ENCODE measurements at regions not wholly inside any gene's neighbourhood (a gene's known extent, or its start where the extent isn't known, plus 50 kb on each side); places are given as distances from the start of the nearest gene placed in this dataset.

DNA sequence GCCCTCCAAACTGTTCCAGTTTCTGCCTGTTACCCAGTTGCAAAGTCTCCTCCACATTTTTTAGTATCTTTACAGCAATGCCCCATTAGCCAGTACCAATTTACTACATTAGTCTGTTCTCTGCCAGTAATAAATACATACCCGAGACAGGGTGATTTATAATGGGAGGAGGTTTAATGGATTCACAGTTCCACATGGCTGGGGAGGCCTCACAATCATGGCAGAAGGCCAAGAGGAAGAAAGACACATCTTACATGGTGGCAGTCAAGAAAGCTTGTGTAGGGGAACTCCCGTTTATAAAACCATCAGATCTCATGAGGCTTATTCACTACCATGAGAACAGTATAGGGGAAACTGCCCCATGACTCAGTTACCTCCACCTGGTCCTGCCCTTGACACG is 600.7 kb upstream of the CDH6 start:
- Histone ChIP-seq H4K20me1 (ENCODE audit: control insufficient read depth, insufficient read depth, insufficient read length) (no peaks in the 10 kb centered on the region), H3K9ac (ENCODE audit: extremely low read depth, insufficient read length, low read length) (no peak overlapping the region), H3K23me2 (ENCODE audit: insufficient read length, low read depth, low read length, poor library complexity, severe bottlenecking) (no peaks in the 10 kb centered on the region), H2BK20ac (ENCODE audit: low read depth, low read length, poor library complexity, severe bottlenecking) (no peak overlapping the region), H2BK120ac (ENCODE audit: low read depth, low read length, poor library complexity, severe bottlenecking) (no peak overlapping the region), H3K23ac (ENCODE audit: insufficient read length, low read depth, low read length) (no peak overlapping the region), H3K4me1 (ENCODE audit: insufficient read depth, low read length) (peaks cover 3% of the 10 kb centered on the region; the same call in 1 of the 2 replicates), H3K27ac (ENCODE audit: insufficient read length, low read depth, low read length) (no peak overlapping the region), H2BK5ac (ENCODE audit: insufficient read length, low read length) (no peak overlapping the region), H3K18ac (ENCODE audit: insufficient read length, low read depth, low read length) (no peak overlapping the region), H2AFZ (ENCODE audit: low read length) (no peak overlapping the region), H2BK15ac (ENCODE audit: low read depth, low read length) (no peak overlapping the region), H2AK5ac (ENCODE audit: insufficient read length, low read length) (no peak overlapping the region), H3K9me3 (ENCODE audit: control insufficient read depth, low read depth, low read length) (no peaks in the 10 kb centered on the region), H3K79me2 (ENCODE audit: insufficient read depth, low read length) (no peaks in the 10 kb centered on the region), H4K8ac (replicated peaks; ENCODE audit: insufficient read length, low read depth, low read length) (no peak overlapping the region), H3K4me2 (ENCODE audit: insufficient read depth, insufficient read length, low read length) (no peak overlapping the region), H4K91ac (ENCODE audit: insufficient read length, low read depth, low read length) (no peak overlapping the region), H3T11ph (ENCODE audit: low read length) (no peak overlapping the region), H3K79me1 (ENCODE audit: insufficient read depth, low read depth, low read length, poor library complexity, severe bottlenecking) (no peaks in the 10 kb centered on the region), H3K27me3 (ENCODE audit: insufficient read depth, low read length) (no peaks in the 10 kb centered on the region), H4K5ac (ENCODE audit: insufficient read length, low read depth, low read length) (no peak overlapping the region), H3K14ac (ENCODE audit: insufficient read depth, low read length) (no peak overlapping the region), H2BK12ac (ENCODE audit: insufficient read length, low read depth, low read length) (no peak overlapping the region), H3K4ac (ENCODE audit: low read depth, low read length) (no peak overlapping the region), H3K56ac (ENCODE audit: insufficient read length, low read depth, low read length) (no peak overlapping the region)
- no peak for DNase-seq
- H3K27me3 Mint-ChIP-seq (ENCODE audit: low read depth), result no peaks in the 10 kb centered on the region
- TF ChIP-seq, protein P1, sequence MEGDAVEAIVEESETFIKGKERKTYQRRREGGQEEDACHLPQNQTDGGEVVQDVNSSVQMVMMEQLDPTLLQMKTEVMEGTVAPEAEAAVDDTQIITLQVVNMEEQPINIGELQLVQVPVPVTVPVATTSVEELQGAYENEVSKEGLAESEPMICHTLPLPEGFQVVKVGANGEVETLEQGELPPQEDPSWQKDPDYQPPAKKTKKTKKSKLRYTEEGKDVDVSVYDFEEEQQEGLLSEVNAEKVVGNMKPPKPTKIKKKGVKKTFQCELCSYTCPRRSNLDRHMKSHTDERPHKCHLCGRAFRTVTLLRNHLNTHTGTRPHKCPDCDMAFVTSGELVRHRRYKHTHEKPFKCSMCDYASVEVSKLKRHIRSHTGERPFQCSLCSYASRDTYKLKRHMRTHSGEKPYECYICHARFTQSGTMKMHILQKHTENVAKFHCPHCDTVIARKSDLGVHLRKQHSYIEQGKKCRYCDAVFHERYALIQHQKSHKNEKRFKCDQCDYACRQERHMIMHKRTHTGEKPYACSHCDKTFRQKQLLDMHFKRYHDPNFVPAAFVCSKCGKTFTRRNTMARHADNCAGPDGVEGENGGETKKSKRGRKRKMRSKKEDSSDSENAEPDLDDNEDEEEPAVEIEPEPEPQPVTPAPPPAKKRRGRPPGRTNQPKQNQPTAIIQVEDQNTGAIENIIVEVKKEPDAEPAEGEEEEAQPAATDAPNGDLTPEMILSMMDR (conservative IDR thresholded peaks at IDR 0.05), result no peak
- peaks cover 23 to 26% of the 10 kb centered on the region in 2 experiments for H3K4me1 Mint-ChIP-seq
- H3K9me3 Mint-ChIP-seq, result peaks cover 0 to 8% of the 10 kb centered on the region in 2 experiments; a peak in 1 of 5 replicates
- no peak overlapping the region; a peak in 1 of 7 replicates for H3K27ac Mint-ChIP-seq
- peaks cover 4 to 14% (median 7%) of the 10 kb centered on the region in 3 experiments; a peak in 5 of 7 replicates for H3K36me3 Mint-ChIP-seq (ENCODE audit: insufficient read depth in 1 of 3, low read depth in 3 of 3)
- no peak overlapping the region for H3K4me3 Mint-ChIP-seq
- no CpG with 5 or more reads among the region's 3 CpGs for WGBS (ENCODE audit: extremely low coverage, insufficient read length, low lambda C conversion rate)

All from H9 (cell line).